K562 (cell line): ENCODE measurements at regions not wholly inside any gene's neighbourhood (a gene's known extent, or its start where the extent isn't known, plus 50 kb on each side); places are given as distances from the start of the nearest gene placed in this dataset.
A peak's percentile ranks its signal among the peaks of the same experiment; 100 is the strongest.
"Not testable (repeated sequence)": the region's sequence is repeated elsewhere in the genome, so short reads cannot be mapped to it uniquely, and the experiment has no call there.

ENCODE experiments used
- ATAC-seq: fragments of 200-7000 bp; cut with Tn5 transposase; 3 replicates; pipeline ENCODE4 v1.9.1; 2020; ENCODE audit warnings: moderate library complexity
- BruUV-seq: library from RNA; stranded (reverse); fragments of 400-500 nt; replicated peaks from 2 replicates; lab custom pipeline; 2021; lab: Mats Ljungman, UMichigan
- CTCF ChIA-PET: fragments of 300-600 bp; formaldehyde crosslinking; extraction: SDS; loops from one replicate; lab custom pipeline; 2021; ENCODE audit warnings: low intra/inter-chr PET ratio; lab: Yijun Ruan, JAX
- POLR2A ChIA-PET: fragments of 300-600, 350-650 bp; sonication (Branson Sonifier 250); formaldehyde crosslinking; extraction: SDS; loops from one replicate; lab custom pipeline; 2021; ENCODE audit warnings: antibody characterized with exemption, inconsistent platforms; lab: Yijun Ruan, JAX
- DNase-seq, 4 experiments: peaks; one replicate each; pipeline versions ENCODE4 v3.0.0 to v3.0.0-alpha.2; 2011 to 2018; ENCODE audit warnings: low spot score in 3 of 4, mixed read lengths in 3 of 4; ENCODE audit errors: extremely low read depth in 1 of 4
- FAIRE-seq: peaks from 2 replicates; lab custom pipeline; 2011; peaks lifted over from hg19 to GRCh38; lab: Jason Lieb, UNC
- H2AFZ ChIP-seq: 2 replicates; pipeline ENCODE4 v1.6.0; 2011; ENCODE audit warnings: low read depth, low read length, control low read depth, inconsistent platforms
- H3K27ac ChIP-seq: fragments of 200-600 bp; 3 replicates; pipeline ENCODE4 v1.8.0; 2011; ENCODE audit warnings: low read depth, mild to moderate bottlenecking, control low read depth, inconsistent platforms, low read length, moderate library complexity, mixed read lengths; ENCODE audit errors: extremely low read depth
- H3K27me3 ChIP-seq, 2 experiments: fragments of 300-600 bp in 1 of 2; 2 replicates in 1 of 2; 3 replicates in 1 of 2; pipeline versions ENCODE4 v1.6.0 to v1.8.0; 2011; ENCODE audit warnings: inconsistent platforms in 2 of 2, low read length in 2 of 2, mild to moderate bottlenecking in 1 of 2, mixed read lengths in 1 of 2, moderate library complexity in 1 of 2; ENCODE audit not compliant: control insufficient read depth in 2 of 2, insufficient read depth in 2 of 2
- H3K36me3 ChIP-seq: fragments of 300-600 bp; 3 replicates; pipeline ENCODE4 v1.8.0; 2011; ENCODE audit warnings: mild to moderate bottlenecking, low read length, inconsistent platforms; ENCODE audit not compliant: control insufficient read depth, insufficient read depth
- H3K4me1 ChIP-seq, 2 experiments: fragments of 200-600 bp in 1 of 2; replicated peaks in 1 of 2; 2 replicates in 1 of 2; 3 replicates in 1 of 2; pipeline versions ENCODE4 v1.5.1 to v1.8.0; 2011; ENCODE audit warnings: inconsistent platforms in 2 of 2, low read length in 2 of 2, mild to moderate bottlenecking in 1 of 2, mixed read lengths in 1 of 2, moderate library complexity in 1 of 2; ENCODE audit not compliant: control insufficient read depth in 2 of 2, insufficient read depth in 2 of 2
- H3K4me2 ChIP-seq: 2 replicates; pipeline ENCODE4 v1.6.1; 2011; ENCODE audit warnings: low read length, control low read depth, inconsistent platforms, mixed read lengths; ENCODE audit not compliant: insufficient read depth
- H3K4me3 ChIP-seq: fragments of 200-600 bp; sonication (generic), shearing (Covaris generic); 2 replicates; pipeline ENCODE4 v1.5.1; 2016; ENCODE audit warnings: control low read depth, inconsistent platforms
- H3K79me2 ChIP-seq: fragments of 200-600 bp; 3 replicates; pipeline ENCODE4 v1.8.0; 2011; ENCODE audit warnings: low read length, inconsistent platforms; ENCODE audit not compliant: control insufficient read depth, insufficient read depth
- H3K9ac ChIP-seq, 2 experiments: 2 replicates each; pipeline versions ENCODE4 v1.6.0 to v1.6.1; 2011; ENCODE audit warnings: low read depth in 2 of 2, low read length in 2 of 2, control low read depth in 1 of 2, inconsistent platforms in 1 of 2, mild to moderate bottlenecking in 1 of 2, mixed read lengths in 1 of 2; ENCODE audit not compliant: insufficient read depth in 1 of 2
- H3K9me1 ChIP-seq: one replicate; pipeline ENCODE4 v1.6.0; 2011; ENCODE audit warnings: inconsistent platforms, mild to moderate bottlenecking, low read length, moderate library complexity; ENCODE audit not compliant: control insufficient read depth, insufficient read depth
- H3K9me3 ChIP-seq: replicated peaks from 2 replicates; pipeline ENCODE4 v1.5.1; 2011; ENCODE audit warnings: low read depth, low read length, inconsistent platforms; ENCODE audit not compliant: control insufficient read depth, insufficient read depth
- H4K20me1 ChIP-seq: replicated peaks from 2 replicates; pipeline ENCODE4 v1.6.1; 2011; ENCODE audit warnings: low read length, inconsistent platforms, mixed read lengths; ENCODE audit not compliant: control insufficient read depth, insufficient read depth
- C11orf30 ChIP-seq: fragments of 450-650 bp; IDR thresholded peaks from 2 replicates; pipeline ENCODE4 v1.6.1; 2016; ENCODE audit warnings: low read depth, mild to moderate bottlenecking
- MAFF ChIP-seq: IDR thresholded peaks from 2 replicates; pipeline ENCODE4 v1.6.1; 2012; ENCODE audit warnings: low read length, improper control_type of control experiment
- MAFG ChIP-seq: fragments of 450-650 bp; conservative IDR thresholded peaks from 2 replicates; pipeline ENCODE4 v1.6.1; 2016; ENCODE audit warnings: missing genetic modification characterization, missing compliant biosample characterization
- MAFK ChIP-seq: IDR thresholded peaks from 2 replicates; pipeline ENCODE4 v1.6.1; 2011; ENCODE audit warnings: low read length, improper control_type of control experiment
- MECOM ChIP-seq: fragments of 250-450 bp; sonication (Bioruptor Pico); IDR thresholded peaks from 2 replicates; pipeline ENCODE4 v1.8.0; 2022; ENCODE audit warnings: inconsistent platforms
- ZNF316 ChIP-seq: fragments of 450-650 bp; IDR thresholded peaks from 2 replicates; pipeline ENCODE4 v1.6.1; 2016
- ZNF561 ChIP-seq: fragments of 450-650 bp; formaldehyde crosslinking; conservative IDR thresholded peaks from 2 replicates; pipeline ENCODE4 v1.4.0; 2020; ENCODE audit warnings: mild to moderate bottlenecking, moderate library complexity
- WGBS: fragments of 100-300 bp; shearing (Covaris generic); methylation state at CpG from one replicate; pipeline ENCODE4 v1.1.6; 2016; ENCODE audit warnings: low coverage, mixed read lengths; ENCODE audit not compliant: insufficient coverage; ENCODE audit errors: missing lambda C conversion rate; 5-methylcytosine and 5-hydroxymethylcytosine counted together
- in situ Hi-C: fragments of 300-500 bp; cut with MboI; formaldehyde crosslinking; loops from 4 replicates; pipeline ENCODE4 v1.15.0; 2018; ENCODE audit warnings: inconsistent platforms, mixed read lengths
- intact Hi-C: fragments of 100-400 bp; cut with micrococcal nuclease; formaldehyde crosslinking; loops from 2 replicates; pipeline ENCODE4 v1.14.2; 2022

DNA sequence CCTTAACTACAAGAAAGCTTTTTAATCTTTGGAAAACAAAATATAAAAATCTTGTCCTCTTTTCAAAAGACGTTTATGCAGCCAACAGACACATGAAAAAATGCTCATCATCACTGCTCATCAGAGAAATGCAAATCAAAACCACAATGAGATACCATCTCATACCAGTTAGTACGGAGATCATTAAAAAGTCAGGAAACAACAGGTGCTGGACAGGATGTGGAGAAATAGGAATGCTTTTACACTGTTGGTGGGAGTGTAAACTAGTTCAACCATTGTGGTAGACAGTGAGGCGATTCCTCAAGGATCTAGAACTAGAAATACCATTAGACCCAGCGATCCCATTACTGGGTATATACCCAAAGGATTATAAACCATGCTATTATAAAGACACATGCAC is 1255.0 kb downstream of the ROBO1 start:
- H3K79me2 ChIP-seq, in situ Hi-C loops, H3K4me1 ChIP-seq, H3K36me3 ChIP-seq, H3K9me1 ChIP-seq, H3K4me2 ChIP-seq, H3K27ac ChIP-seq, H2AFZ ChIP-seq, H3K4me3 ChIP-seq, H4K20me1 ChIP-seq, POLR2A ChIA-PET, intact Hi-C loops, DNase-seq, FAIRE-seq, CTCF ChIA-PET, BruUV-seq, ATAC-seq, H3K9me3 ChIP-seq, H3K9ac ChIP-seq, H3K27me3 ChIP-seq: not testable (repeated sequence)
- WGBS, result 0% methylated on average over 3 of the region's 4 CpGs

DNA sequence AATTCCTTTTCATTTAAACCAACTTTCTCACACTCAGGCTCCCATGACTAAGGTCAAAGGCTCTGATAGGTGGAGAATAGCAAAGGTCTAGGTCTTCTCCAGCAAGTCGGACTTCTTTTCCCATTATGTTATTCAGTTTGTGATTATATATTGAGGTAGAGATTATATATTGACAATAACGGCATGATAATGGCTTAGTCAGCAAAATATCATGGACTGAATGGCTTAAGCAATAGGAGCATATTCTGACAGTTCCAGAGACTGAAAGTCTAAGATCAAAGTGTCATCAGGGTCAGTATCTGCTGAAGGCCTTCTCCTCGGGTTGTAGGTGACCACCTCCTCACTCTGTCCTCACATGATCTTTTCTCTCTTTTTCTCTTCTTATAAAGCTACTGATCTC is 1251.4 kb downstream of the ROBO1 start:
- no TSS peak for BruUV-seq
- H3K4me1 ChIP-seq, result no peaks in the 10 kb centered on the region
- no peak overlapping the region for H3K27ac ChIP-seq
- intact Hi-C loops (no loop called here), in situ Hi-C loops (no loop called here)
- FAIRE-seq (no peak), DNase-seq (no peak), ATAC-seq (no peak)
- no peaks in the 10 kb centered on the region for H4K20me1 ChIP-seq
- TF ChIP-seq MAFG (tag) (peak; percentile 47), MECOM (CRISPR knock-in tag) (no peak), MAFF (peak; percentile 60), C11orf30 (0 out of 2 replicates have a peak, but pooled peaks have one; percentile 31), ZNF316 (peak; percentile 55; the same call in 1 of the 2 replicates), MAFK (peak; percentile 71), ZNF561 (CRISPR knock-in tag) (no peak)
- WGBS, result 0% methylated on average over 3 of the region's 3 CpGs
- H3K9ac ChIP-seq, result no peak overlapping the region
- H2AFZ ChIP-seq, result no peak overlapping the region
- H3K36me3 ChIP-seq, result no peaks in the 10 kb centered on the region
- H3K4me3 ChIP-seq, result no peak overlapping the region
- ChIA-PET POLR2A (no interaction called here), CTCF (no interaction called here)
- H3K9me3 ChIP-seq, result no peaks in the 10 kb centered on the region
- no peaks in the 10 kb centered on the region for H3K9me1 ChIP-seq
- H3K27me3 ChIP-seq, result no peaks in the 10 kb centered on the region
- no peaks in the 10 kb centered on the region for H3K79me2 ChIP-seq
- no peak overlapping the region for H3K4me2 ChIP-seq
